ENCODE measurements at regions not wholly inside any gene's neighbourhood (a gene's known extent, or its start where the extent isn't known, plus 50 kb on each side); places are given as distances from the start of the nearest gene placed in this dataset.

- TF ChIP-seq NFIC (IDR thresholded peaks at IDR 0.05) (no peak), CEBPB (IDR thresholded peaks at IDR 0.05) (no peak), EP300 (IDR thresholded peaks at IDR 0.05; ENCODE audit: borderline replicate concordance) (no peak), FOXM1 (IDR thresholded peaks at IDR 0.05; ENCODE audit: borderline replicate concordance, low read depth) (no peak), REST (IDR thresholded peaks at IDR 0.05; ENCODE audit: low read depth) (no peak), ZBTB7A (IDR thresholded peaks at IDR 0.05; ENCODE audit: low read depth) (no peak), USF1 (IDR thresholded peaks at IDR 0.05) (no peak), RAD21 (IDR thresholded peaks at IDR 0.05; ENCODE audit: low read depth) (no peak), CREB1 (IDR thresholded peaks at IDR 0.05; ENCODE audit: low read depth) (no peak), MAX (IDR thresholded peaks at IDR 0.05) (no peak), EGR1 (IDR thresholded peaks at IDR 0.05) (no peak), TCF12 (IDR thresholded peaks at IDR 0.05; ENCODE audit: low read depth) (no peak), YY1 (IDR thresholded peaks at IDR 0.05; ENCODE audit: low read depth) (no peak), TAF1 (IDR thresholded peaks at IDR 0.05; ENCODE audit: low read depth) (no peak), TEAD4 (IDR thresholded peaks at IDR 0.05) (no peak)
Measured at GRCh38 chr2:238603596-238603995, 176.9 kb downstream of the ASB1 start.

- TF ChIP-seq REST (IDR thresholded peaks at IDR 0.05; ENCODE audit: low read depth) (no peak), MAX (IDR thresholded peaks at IDR 0.05) (no peak), USF1 (IDR thresholded peaks at IDR 0.05) (no peak), CREB1 (IDR thresholded peaks at IDR 0.05; ENCODE audit: low read depth) (no peak), TAF1 (IDR thresholded peaks at IDR 0.05; ENCODE audit: low read depth) (no peak), EP300 (IDR thresholded peaks at IDR 0.05; ENCODE audit: borderline replicate concordance) (no peak), NFIC (IDR thresholded peaks at IDR 0.05) (no peak), FOXM1 (IDR thresholded peaks at IDR 0.05; ENCODE audit: borderline replicate concordance, low read depth) (no peak), EGR1 (IDR thresholded peaks at IDR 0.05) (no peak), TEAD4 (IDR thresholded peaks at IDR 0.05) (no peak), CEBPB (IDR thresholded peaks at IDR 0.05) (no peak), RAD21 (IDR thresholded peaks at IDR 0.05; ENCODE audit: low read depth) (no peak), TCF12 (IDR thresholded peaks at IDR 0.05; ENCODE audit: low read depth) (no peak), ZBTB7A (IDR thresholded peaks at IDR 0.05; ENCODE audit: low read depth) (no peak), YY1 (IDR thresholded peaks at IDR 0.05; ENCODE audit: low read depth) (no peak)
Measured at GRCh38 chr2:238606311-238606710, 179.6 kb downstream of the ASB1 start.

- TF ChIP-seq MAX (IDR thresholded peaks at IDR 0.05) (no peak), USF1 (IDR thresholded peaks at IDR 0.05) (no peak), ZBTB7A (IDR thresholded peaks at IDR 0.05; ENCODE audit: low read depth) (no peak), FOXM1 (IDR thresholded peaks at IDR 0.05; ENCODE audit: borderline replicate concordance, low read depth) (no peak), RAD21 (IDR thresholded peaks at IDR 0.05; ENCODE audit: low read depth) (no peak), CREB1 (IDR thresholded peaks at IDR 0.05; ENCODE audit: low read depth) (no peak), EGR1 (IDR thresholded peaks at IDR 0.05) (no peak), REST (IDR thresholded peaks at IDR 0.05; ENCODE audit: low read depth) (no peak), CEBPB (IDR thresholded peaks at IDR 0.05) (no peak), TCF12 (IDR thresholded peaks at IDR 0.05; ENCODE audit: low read depth) (no peak), TAF1 (IDR thresholded peaks at IDR 0.05; ENCODE audit: low read depth) (no peak), EP300 (IDR thresholded peaks at IDR 0.05; ENCODE audit: borderline replicate concordance) (no peak)
Measured at GRCh38 chr2:238613610-238614009, 186.9 kb downstream of the ASB1 start.

- TF ChIP-seq YY1 (IDR thresholded peaks at IDR 0.05; ENCODE audit: low read depth) (no peak), RAD21 (IDR thresholded peaks at IDR 0.05; ENCODE audit: low read depth) (no peak), MAX (IDR thresholded peaks at IDR 0.05) (no peak), TCF12 (IDR thresholded peaks at IDR 0.05; ENCODE audit: low read depth) (no peak), EP300 (IDR thresholded peaks at IDR 0.05; ENCODE audit: borderline replicate concordance) (no peak), CREB1 (IDR thresholded peaks at IDR 0.05; ENCODE audit: low read depth) (no peak), USF1 (IDR thresholded peaks at IDR 0.05) (no peak), FOXM1 (IDR thresholded peaks at IDR 0.05; ENCODE audit: borderline replicate concordance, low read depth) (no peak), ZBTB7A (IDR thresholded peaks at IDR 0.05; ENCODE audit: low read depth) (no peak), TAF1 (IDR thresholded peaks at IDR 0.05; ENCODE audit: low read depth) (no peak), REST (IDR thresholded peaks at IDR 0.05; ENCODE audit: low read depth) (no peak), TEAD4 (IDR thresholded peaks at IDR 0.05) (no peak), NFIC (IDR thresholded peaks at IDR 0.05) (no peak), CEBPB (IDR thresholded peaks at IDR 0.05) (no peak), EGR1 (IDR thresholded peaks at IDR 0.05) (no peak)
Measured at GRCh38 chr2:238614376-238614775, 187.6 kb downstream of the ASB1 start.

All from Ishikawa (cell line).